Esophagus (tissue), 2 donors: ENCODE measurements at regions not wholly inside any gene's neighbourhood (a gene's known extent, or its start where the extent isn't known, plus 50 kb on each side); places are given as distances from the start of the nearest gene placed in this dataset.

Experiments
- H3K27ac ChIP-seq, 2 donors: one replicate each; pipeline ENCODE4 v1.5.1; 2013; ENCODE audit warnings: low read depth in 2 of 2, mild to moderate bottlenecking in 2 of 2, inconsistent platforms in 1 of 2, low read length in 1 of 2, moderate library complexity in 1 of 2
- H3K27me3 ChIP-seq, 2 donors: one replicate each; pipeline ENCODE4 v1.6.1; 2013; ENCODE audit warnings: low read length in 2 of 2, control low read depth in 1 of 2, mild to moderate bottlenecking in 1 of 2; ENCODE audit not compliant: insufficient read depth in 2 of 2, control insufficient read depth in 1 of 2
- H3K36me3 ChIP-seq, 2 donors: one replicate each; pipeline ENCODE4 v1.6.1; 2013; ENCODE audit warnings: low read length in 1 of 2; ENCODE audit not compliant: control insufficient read depth in 2 of 2, insufficient read depth in 2 of 2
- H3K4me1 ChIP-seq, 2 donors: one replicate each; pipeline ENCODE4 v1.6.1; 2013; ENCODE audit warnings: low read length in 1 of 2; ENCODE audit not compliant: control insufficient read depth in 2 of 2, insufficient read depth in 2 of 2
- H3K4me3 ChIP-seq, 2 donors: one replicate each; pipeline ENCODE4 v1.5.1; 2013; ENCODE audit warnings: low read length in 2 of 2, mild to moderate bottlenecking in 2 of 2, low read depth in 1 of 2, moderate library complexity in 1 of 2
- H3K9me3 ChIP-seq, 2 donors: one replicate each; pipeline ENCODE4 v1.6.1; 2013; ENCODE audit warnings: mild to moderate bottlenecking in 2 of 2, low read depth in 1 of 2, low read length in 1 of 2, moderate library complexity in 1 of 2; ENCODE audit not compliant: control insufficient read depth in 2 of 2, insufficient read depth in 1 of 2
- WGBS, 2 donors: extraction: QIAGEN DNeasy Blood & Tissue Kit; methylation state at CpG; one replicate each; pipeline ENCODE4 v1.1.7; 2013; 5-methylcytosine and 5-hydroxymethylcytosine counted together
- donor health status: healthy with polysubstance abuse.
- donor health status: Bipolar disorder and iron deficiency.

DNA sequence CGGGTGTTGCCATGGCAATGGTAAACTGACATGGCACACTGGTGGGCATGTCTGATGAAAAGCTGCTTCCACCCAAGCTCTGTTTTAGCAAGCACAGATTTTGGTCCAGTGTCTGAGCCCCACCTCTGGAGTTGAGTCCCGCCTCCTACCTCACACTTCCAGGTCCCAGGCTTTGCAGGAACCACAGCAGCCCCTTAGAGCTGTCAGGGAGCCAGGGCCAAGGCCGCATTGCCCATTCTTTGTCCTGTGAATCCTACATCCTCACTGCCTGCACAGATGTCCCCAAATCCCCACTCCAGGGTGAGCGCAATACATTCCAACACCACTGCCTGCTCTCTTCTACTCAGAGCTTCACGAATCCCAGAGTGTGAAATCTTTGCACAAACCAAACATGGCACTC, 292.2 kb downstream of the PREX1 start:
- no peaks in the 10 kb centered on the region for H3K27me3 ChIP-seq
- H3K36me3 ChIP-seq: no peaks in the 10 kb centered on the region
- WGBS, 2 donors: 84 to 90% methylated on average over 5 of the region's 5 CpGs
- no peaks in the 10 kb centered on the region for H3K9me3 ChIP-seq
- no peaks in the 10 kb centered on the region for H3K4me1 ChIP-seq
- no peak overlapping the region for H3K4me3 ChIP-seq
- no peak overlapping the region for H3K27ac ChIP-seq

DNA sequence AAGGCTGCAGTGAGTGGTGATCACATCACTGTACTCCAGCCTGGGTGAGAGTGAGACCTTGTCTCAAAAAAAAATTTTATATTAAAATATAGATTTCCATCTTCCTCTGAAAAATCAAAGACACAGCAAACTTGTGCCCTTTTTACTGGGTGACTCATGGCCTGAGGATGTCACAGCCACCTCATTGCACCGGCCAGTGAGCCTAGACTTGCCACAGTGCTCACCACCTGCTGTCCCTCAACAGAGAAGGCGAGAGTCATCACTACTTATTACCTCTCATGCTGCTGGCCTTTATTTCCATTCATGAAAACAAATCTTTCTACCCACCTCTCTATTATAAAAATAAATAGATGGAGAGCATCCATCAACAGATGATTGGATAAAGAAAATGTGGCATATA, 295.8 kb downstream of the PREX1 start:
- H3K27ac ChIP-seq: no peak overlapping the region
- no peaks in the 10 kb centered on the region for H3K4me1 ChIP-seq
- no peak overlapping the region for H3K4me3 ChIP-seq
- H3K36me3 ChIP-seq: no peaks in the 10 kb centered on the region
- no peaks in the 10 kb centered on the region for H3K27me3 ChIP-seq
- H3K9me3 ChIP-seq: no peaks in the 10 kb centered on the region
- 74 to 80% methylated on average over 2 of the region's 2 CpGs for WGBS, 2 donors

DNA sequence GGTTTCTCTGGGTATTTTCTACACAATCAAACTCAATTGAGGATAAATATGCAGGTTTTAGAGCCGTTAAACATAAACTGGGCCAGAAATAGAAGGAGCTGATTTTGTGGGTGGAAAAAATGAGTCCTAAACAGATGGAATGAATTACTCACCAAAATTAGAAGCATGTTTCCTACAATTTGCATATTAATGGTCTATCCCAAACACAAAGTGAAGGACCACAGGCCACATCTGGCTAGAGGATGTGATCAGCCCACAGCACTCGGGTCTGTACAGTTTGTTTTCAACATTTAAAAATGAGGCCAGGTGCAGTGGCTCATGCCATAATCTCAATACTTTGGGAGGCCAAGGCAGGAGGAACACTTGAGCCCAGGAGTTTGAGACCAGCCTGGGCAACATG, 296.3 kb downstream of the PREX1 start:
- Histone ChIP-seq H3K27ac (no peak overlapping the region), H3K9me3 (no peaks in the 10 kb centered on the region), H3K27me3 (no peaks in the 10 kb centered on the region), H3K4me3 (no peak overlapping the region), H3K4me1 (no peaks in the 10 kb centered on the region), H3K36me3 (no peaks in the 10 kb centered on the region)
- 52 to 59% methylated on average over 2 of the region's 2 CpGs for WGBS, 2 donors

DNA sequence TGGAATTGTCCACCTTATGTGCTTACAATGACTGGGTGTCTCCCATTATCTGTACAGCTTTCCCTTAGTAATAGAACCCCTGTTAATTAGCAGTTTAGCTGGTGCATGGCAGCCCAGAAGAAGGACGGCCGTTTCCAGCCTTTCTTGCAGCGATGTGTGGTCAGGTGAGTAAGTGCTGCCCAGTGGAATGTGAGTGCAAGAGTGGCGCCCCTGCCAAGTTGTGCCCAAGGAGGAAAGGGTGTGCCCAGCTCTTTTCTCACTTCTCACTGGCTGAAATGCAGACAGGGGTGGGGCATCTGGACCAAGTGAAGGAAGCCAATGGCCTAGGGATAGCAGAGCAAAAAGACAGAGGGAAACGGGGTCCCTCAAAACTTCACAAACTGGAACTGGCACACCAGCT, 296.8 kb downstream of the PREX1 start:
- Histone ChIP-seq H3K27ac (no peak overlapping the region), H3K36me3 (no peaks in the 10 kb centered on the region), H3K4me1 (no peaks in the 10 kb centered on the region), H3K4me3 (no peak overlapping the region), H3K9me3 (no peaks in the 10 kb centered on the region), H3K27me3 (no peaks in the 10 kb centered on the region)
- 64 to 78% methylated on average over 5 of the region's 5 CpGs for WGBS, 2 donors

DNA sequence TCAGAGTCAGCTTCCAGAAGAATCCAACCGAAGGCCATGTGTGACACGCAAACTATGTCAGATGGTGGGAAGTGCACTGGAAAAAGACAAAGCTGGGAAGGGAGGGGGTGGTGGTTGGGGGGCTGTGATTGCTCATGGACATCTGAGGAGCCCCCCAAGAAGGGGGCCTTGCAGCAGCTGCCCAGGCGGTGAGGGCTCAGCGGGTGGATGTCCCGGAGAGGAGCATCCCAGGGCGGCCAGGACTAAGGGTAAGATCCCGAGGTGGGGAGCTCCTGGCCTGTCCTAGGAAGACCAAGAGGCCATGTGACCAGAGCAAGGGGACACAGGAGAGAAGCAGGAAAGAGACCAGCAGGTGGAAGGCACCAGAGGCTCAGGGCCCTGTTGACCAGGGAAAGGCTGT, 299.5 kb downstream of the PREX1 start:
- no peak overlapping the region for H3K27ac ChIP-seq
- H3K9me3 ChIP-seq: no peaks in the 10 kb centered on the region
- no peaks in the 10 kb centered on the region for H3K4me1 ChIP-seq
- H3K4me3 ChIP-seq: no peak overlapping the region
- no peaks in the 10 kb centered on the region for H3K27me3 ChIP-seq
- 85 to 91% methylated on average over 7 of the region's 7 CpGs for WGBS, 2 donors
- no peaks in the 10 kb centered on the region for H3K36me3 ChIP-seq

DNA sequence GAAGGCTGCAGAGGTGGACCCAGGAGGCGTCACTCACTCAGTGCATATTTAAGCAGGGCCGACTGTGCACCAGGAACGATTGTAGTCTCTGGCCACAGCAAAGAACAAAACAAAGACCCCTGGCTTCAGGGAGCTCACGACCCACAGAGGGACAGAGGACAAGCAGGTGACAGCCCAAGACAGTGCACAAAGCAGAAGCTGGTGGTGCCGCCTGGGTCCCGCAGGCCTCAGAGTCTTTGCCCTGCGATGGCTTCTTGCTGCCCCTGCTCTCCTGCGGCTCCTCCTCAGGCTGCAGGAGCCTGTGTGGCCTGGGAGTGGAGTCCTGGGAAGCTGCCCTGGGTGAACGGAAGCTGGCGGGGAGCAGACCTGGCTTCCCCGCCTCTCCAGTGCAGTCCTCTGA, 300.0 kb downstream of the PREX1 start:
- Histone ChIP-seq H3K36me3 (no peaks in the 10 kb centered on the region), H3K27ac (no peak overlapping the region), H3K4me3 (no peak overlapping the region), H3K27me3 (no peaks in the 10 kb centered on the region), H3K4me1 (no peaks in the 10 kb centered on the region), H3K9me3 (no peaks in the 10 kb centered on the region)
- WGBS, 2 donors: 76% methylated on average over 11 of the region's 11 CpGs

DNA sequence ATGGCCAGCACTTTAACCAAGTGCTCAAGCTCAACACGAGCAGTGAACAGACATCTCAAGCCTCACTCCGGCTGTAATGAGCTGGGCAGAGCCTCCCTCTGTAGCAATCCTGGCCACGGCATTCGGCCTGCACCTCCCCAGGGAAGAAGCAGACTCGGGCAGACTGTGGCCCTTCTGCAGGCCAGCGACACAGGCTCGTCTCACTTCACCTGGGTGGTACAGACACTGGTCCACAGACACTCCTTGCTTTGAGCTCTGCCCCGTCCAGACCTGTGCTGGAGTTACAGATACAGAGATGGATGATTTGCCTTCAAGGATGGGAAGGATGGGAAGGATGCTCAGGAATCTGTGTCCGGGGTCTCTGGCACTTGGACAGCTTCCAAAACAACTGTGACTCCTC, 300.9 kb downstream of the PREX1 start:
- H3K4me1 ChIP-seq: no peaks in the 10 kb centered on the region
- H3K27ac ChIP-seq: no peak overlapping the region
- no peaks in the 10 kb centered on the region for H3K9me3 ChIP-seq
- no peaks in the 10 kb centered on the region for H3K27me3 ChIP-seq
- WGBS, 2 donors: 74% methylated on average over 9 of the region's 9 CpGs
- H3K36me3 ChIP-seq: no peaks in the 10 kb centered on the region
- H3K4me3 ChIP-seq: no peak overlapping the region

DNA sequence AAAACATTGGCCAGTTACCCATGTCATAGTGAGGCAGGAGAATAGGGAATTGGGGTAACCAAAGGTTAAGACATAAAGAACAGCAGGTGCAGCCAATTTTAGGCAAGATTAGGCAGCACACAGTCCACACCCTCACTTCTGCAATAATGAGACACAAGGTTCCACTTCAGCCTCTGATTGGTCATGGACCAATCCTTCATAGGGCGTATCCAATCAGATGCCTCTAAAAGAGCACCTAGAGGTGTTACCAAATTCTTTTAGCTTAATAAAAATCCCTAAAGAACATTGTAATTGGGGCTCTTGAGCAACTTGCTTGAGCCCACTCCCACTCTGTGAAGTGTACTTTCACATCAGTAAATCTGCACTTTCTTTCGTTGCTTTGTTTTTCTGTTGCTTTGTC, 302.4 kb downstream of the PREX1 start:
- no peaks in the 10 kb centered on the region for H3K27me3 ChIP-seq
- no peaks in the 10 kb centered on the region for H3K9me3 ChIP-seq
- 82 to 88% methylated on average over 2 of the region's 2 CpGs for WGBS, 2 donors
- H3K4me1 ChIP-seq: no peaks in the 10 kb centered on the region
- no peak overlapping the region for H3K27ac ChIP-seq
- no peaks in the 10 kb centered on the region for H3K36me3 ChIP-seq
- no peak overlapping the region for H3K4me3 ChIP-seq

DNA sequence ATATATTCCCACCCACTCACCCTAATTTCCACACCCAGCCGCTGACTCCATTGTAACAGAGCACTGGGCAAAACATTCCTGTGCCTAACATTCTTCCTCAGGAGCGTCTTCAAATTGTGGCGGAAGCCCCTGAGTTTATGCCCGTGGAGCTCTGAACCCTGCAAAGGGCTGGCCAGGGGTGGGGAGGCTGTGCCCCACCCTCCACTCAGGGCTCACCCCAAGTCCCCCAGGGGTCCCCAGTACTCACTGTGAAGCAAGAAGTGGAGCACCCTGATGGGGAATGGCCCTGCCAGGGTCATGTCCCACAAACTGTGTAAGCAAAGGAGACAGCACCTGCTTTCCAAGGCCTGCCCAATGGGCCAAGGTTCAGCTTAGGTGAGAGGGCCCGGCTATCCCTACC, 303.2 kb downstream of the PREX1 start:
- no peak overlapping the region for H3K4me3 ChIP-seq
- no peaks in the 10 kb centered on the region for H3K36me3 ChIP-seq
- H3K4me1 ChIP-seq: no peaks in the 10 kb centered on the region
- no peaks in the 10 kb centered on the region for H3K9me3 ChIP-seq
- no peaks in the 10 kb centered on the region for H3K27me3 ChIP-seq
- no peak overlapping the region for H3K27ac ChIP-seq
- WGBS, 2 donors: 80 to 84% methylated on average over 5 of the region's 5 CpGs

DNA sequence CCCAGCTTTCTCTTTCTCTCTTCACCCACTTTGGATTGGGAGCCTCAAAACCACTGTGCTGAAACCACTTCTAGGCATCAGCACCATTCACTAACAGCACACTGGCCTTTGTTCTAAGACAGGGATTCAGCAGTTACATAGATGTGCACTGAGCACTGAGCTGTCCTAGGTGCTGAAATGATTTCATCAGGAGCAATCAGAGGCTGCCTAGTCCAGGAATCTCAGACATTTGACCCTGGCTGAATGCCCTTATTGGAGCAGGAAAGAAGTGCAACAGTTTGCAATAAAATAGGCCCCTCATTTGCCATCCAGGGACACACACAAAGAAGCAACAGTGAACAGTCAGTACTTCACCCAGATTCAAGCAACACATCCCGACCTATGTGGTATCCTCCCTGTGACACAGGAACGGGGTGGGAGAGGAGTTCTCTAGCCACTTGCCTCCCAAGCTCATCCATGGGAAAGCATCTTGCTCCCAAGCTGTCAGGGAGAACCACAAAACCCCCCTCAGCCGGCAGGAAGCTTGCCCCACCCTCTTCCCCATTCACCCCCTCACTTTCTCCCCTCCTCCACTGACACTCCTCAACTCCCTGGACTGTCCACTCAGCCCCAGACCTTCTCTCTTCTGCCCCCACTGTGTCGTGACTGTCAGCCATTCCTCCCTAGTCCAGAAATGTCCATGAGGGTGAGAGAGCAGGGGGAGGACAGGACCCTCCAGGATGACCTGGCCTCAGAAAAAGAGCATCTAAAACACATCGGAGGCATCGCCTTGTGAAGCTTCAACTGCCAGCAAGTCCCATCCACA, 304.4 kb downstream of the PREX1 start:
- 64% methylated on average over 6 of the region's 6 CpGs for WGBS, 2 donors
- no peaks in the 10 kb centered on the region for H3K27me3 ChIP-seq
- H3K9me3 ChIP-seq: no peaks in the 10 kb centered on the region
- no peak overlapping the region for H3K27ac ChIP-seq
- H3K4me1 ChIP-seq: no peaks in the 10 kb centered on the region
- H3K4me3 ChIP-seq: no peak overlapping the region
- H3K36me3 ChIP-seq: no peaks in the 10 kb centered on the region
